ENCODE measurements at regions not wholly inside any gene's neighbourhood (a gene's known extent, or its start where the extent isn't known, plus 50 kb on each side); places are given as distances from the start of the nearest gene placed in this dataset.

DNA sequence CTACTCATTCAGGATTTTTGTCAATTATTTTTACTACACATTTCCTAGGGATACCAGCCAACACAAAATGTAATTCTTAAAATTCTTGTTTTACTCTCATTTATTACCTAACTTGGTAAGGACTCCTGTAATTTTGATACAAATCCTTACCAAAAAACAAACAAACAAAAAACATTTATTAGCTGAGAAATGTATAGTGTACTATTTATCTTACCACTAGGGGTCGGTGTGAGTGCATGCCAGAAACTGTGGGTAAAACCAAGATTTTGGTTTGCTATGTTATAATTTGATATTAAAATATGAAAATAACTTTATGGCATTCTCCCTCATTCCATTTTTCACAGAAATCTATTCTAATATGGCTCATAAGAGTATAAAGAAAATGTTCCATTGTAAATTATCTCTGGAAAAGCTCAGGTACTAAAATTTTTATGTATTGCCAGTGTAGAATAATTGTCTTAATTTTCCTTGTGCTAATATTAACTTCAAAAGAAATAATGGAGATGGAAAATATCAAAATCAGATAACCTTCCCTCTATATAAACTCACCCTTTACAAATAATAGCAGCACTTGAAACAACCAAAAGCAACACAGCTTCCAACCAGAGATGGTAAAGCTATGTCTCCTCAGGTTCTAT lies 290.8 kb upstream of the PCDH15 start:
- Histone ChIP-seq H3K4me3 (replicated peaks; ENCODE audit: insufficient read depth, low read length) (no peak overlapping the region), H3K27me3 (ENCODE audit: insufficient read depth, poor library complexity, severe bottlenecking) (no peaks in the 10 kb centered on the region), H3K27ac (replicated peaks) (no peak overlapping the region)
- DNase-seq (ENCODE audit: low read depth in 1 of 2, low spot score in 1 of 2), result no peak
- TF ChIP-seq, protein P1, sequence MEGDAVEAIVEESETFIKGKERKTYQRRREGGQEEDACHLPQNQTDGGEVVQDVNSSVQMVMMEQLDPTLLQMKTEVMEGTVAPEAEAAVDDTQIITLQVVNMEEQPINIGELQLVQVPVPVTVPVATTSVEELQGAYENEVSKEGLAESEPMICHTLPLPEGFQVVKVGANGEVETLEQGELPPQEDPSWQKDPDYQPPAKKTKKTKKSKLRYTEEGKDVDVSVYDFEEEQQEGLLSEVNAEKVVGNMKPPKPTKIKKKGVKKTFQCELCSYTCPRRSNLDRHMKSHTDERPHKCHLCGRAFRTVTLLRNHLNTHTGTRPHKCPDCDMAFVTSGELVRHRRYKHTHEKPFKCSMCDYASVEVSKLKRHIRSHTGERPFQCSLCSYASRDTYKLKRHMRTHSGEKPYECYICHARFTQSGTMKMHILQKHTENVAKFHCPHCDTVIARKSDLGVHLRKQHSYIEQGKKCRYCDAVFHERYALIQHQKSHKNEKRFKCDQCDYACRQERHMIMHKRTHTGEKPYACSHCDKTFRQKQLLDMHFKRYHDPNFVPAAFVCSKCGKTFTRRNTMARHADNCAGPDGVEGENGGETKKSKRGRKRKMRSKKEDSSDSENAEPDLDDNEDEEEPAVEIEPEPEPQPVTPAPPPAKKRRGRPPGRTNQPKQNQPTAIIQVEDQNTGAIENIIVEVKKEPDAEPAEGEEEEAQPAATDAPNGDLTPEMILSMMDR (IDR thresholded peaks at IDR 0.05; ENCODE audit: insufficient read depth, low read length), result peak; percentile 43
- no peak for TF ChIP-seq GABPA (IDR thresholded peaks at IDR 0.05; ENCODE audit: low read depth)

DNA sequence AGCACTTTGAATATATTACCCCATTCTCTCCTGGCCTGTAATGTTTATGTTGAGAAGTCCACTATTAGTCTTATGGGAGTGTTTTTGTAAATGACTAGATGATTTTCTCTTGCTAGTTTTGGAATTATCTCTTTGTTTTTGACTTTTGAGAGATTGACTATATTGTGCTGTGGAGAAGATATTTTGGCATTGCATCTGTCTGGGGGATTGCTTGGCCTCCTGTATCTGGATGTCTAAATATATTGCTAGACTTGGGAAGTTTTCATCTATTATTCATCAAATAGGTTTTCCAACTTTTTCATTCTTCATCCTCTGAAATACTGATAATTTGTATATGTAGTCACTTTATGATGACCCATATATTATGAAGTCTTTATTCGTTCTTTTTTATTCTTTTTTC lies 277.1 kb upstream of the PCDH15 start:
- TF ChIP-seq, protein P2, sequence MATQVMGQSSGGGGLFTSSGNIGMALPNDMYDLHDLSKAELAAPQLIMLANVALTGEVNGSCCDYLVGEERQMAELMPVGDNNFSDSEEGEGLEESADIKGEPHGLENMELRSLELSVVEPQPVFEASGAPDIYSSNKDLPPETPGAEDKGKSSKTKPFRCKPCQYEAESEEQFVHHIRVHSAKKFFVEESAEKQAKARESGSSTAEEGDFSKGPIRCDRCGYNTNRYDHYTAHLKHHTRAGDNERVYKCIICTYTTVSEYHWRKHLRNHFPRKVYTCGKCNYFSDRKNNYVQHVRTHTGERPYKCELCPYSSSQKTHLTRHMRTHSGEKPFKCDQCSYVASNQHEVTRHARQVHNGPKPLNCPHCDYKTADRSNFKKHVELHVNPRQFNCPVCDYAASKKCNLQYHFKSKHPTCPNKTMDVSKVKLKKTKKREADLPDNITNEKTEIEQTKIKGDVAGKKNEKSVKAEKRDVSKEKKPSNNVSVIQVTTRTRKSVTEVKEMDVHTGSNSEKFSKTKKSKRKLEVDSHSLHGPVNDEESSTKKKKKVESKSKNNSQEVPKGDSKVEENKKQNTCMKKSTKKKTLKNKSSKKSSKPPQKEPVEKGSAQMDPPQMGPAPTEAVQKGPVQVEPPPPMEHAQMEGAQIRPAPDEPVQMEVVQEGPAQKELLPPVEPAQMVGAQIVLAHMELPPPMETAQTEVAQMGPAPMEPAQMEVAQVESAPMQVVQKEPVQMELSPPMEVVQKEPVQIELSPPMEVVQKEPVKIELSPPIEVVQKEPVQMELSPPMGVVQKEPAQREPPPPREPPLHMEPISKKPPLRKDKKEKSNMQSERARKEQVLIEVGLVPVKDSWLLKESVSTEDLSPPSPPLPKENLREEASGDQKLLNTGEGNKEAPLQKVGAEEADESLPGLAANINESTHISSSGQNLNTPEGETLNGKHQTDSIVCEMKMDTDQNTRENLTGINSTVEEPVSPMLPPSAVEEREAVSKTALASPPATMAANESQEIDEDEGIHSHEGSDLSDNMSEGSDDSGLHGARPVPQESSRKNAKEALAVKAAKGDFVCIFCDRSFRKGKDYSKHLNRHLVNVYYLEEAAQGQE (IDR thresholded peaks at IDR 0.05; ENCODE audit: insufficient replicate concordance, low read depth), result no peak
- TF ChIP-seq POLR2AphosphoS5 (IDR thresholded peaks at IDR 0.05; ENCODE audit: low read depth) (no peak), SPI1 (IDR thresholded peaks at IDR 0.05; ENCODE audit: borderline replicate concordance, low read depth) (no peak), GABPA (IDR thresholded peaks at IDR 0.05; ENCODE audit: low read depth) (no peak)
- TF ChIP-seq, protein P1 (IDR thresholded peaks at IDR 0.05; ENCODE audit: insufficient read depth, low read length), result no peak
- Histone ChIP-seq H3K27me3 (ENCODE audit: insufficient read depth, poor library complexity, severe bottlenecking) (no peaks in the 10 kb centered on the region), H3K27ac (replicated peaks) (no peak overlapping the region), H3K4me3 (replicated peaks; ENCODE audit: insufficient read depth, low read length) (no peak overlapping the region)
- DNase-seq (ENCODE audit: low read depth in 1 of 2, low spot score in 1 of 2), result no peak

DNA sequence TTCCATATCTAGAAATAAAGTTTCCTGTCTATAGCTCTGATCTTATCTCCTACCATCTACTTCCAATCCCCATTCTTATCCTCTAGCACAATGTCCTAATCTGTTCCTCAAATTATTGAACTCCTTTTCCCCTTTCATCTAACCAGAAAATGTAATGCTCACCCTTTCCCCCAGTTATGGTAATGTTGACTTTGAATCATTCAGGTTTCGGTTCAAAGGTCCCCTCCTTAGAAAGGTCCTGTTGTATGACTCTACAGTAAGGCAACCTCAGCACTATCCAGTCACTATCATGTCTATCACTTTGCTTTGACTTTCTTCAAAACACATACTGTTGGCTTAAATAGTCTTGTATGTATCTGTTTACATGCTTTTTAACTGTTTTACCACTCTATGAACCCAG lies 264.2 kb upstream of the PCDH15 start:
- Histone ChIP-seq H3K27me3 (ENCODE audit: insufficient read depth, poor library complexity, severe bottlenecking) (no peaks in the 10 kb centered on the region), H3K4me3 (replicated peaks; ENCODE audit: insufficient read depth, low read length) (no peak overlapping the region), H3K27ac (replicated peaks) (no peak overlapping the region)
- no peak for DNase-seq (ENCODE audit: low read depth in 1 of 2, low spot score in 1 of 2)
- TF ChIP-seq, protein P2 (IDR thresholded peaks at IDR 0.05; ENCODE audit: insufficient replicate concordance, low read depth), result no peak
- TF ChIP-seq, protein P1 (IDR thresholded peaks at IDR 0.05; ENCODE audit: insufficient read depth, low read length), result no peak
- TF ChIP-seq SPI1 (IDR thresholded peaks at IDR 0.05; ENCODE audit: borderline replicate concordance, low read depth) (no peak), GABPA (IDR thresholded peaks at IDR 0.05; ENCODE audit: low read depth) (no peak), POLR2AphosphoS5 (IDR thresholded peaks at IDR 0.05; ENCODE audit: low read depth) (no peak)

DNA sequence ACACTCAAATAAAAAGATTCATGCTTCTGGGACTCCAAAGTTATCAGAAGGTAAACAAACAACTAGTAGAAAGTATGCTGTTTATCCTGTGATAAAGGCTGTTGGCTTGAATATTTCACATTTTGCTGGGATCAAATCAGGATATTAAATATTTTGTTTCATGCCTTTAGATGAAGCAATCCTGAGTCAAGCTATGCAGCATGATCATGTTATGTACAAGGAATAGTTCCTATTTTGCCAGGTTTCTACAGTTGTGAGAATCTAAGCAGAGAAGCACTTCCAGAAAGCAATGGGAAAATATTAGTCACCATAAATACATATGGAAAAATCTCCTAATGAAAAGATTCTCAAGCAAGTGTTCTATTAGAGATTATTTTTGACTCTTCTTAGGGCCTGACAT lies 262.8 kb upstream of the PCDH15 start:
- no peak overlapping the region for H3K4me3 ChIP-seq (replicated peaks; ENCODE audit: insufficient read depth, low read length)
- no peak for DNase-seq (ENCODE audit: low read depth in 1 of 2, low spot score in 1 of 2)
- no peak for TF ChIP-seq SPI1 (IDR thresholded peaks at IDR 0.05; ENCODE audit: borderline replicate concordance, low read depth)
- no peaks in the 10 kb centered on the region for H3K27me3 ChIP-seq (ENCODE audit: insufficient read depth, poor library complexity, severe bottlenecking)
- no peak overlapping the region for H3K27ac ChIP-seq (replicated peaks)

All from HL-60 (cell line).